ENCODE measurements at regions not wholly inside any gene's neighbourhood (a gene's known extent, or its start where the extent isn't known, plus 50 kb on each side); places are given as distances from the start of the nearest gene placed in this dataset.

- Histone ChIP-seq H3K79me2 (ENCODE audit: insufficient read depth, low read length) (no peaks in the 10 kb centered on the region), H3K4me3 (replicated peaks in 1 of 3; ENCODE audit: insufficient read depth in 1 of 3, low read depth in 2 of 3, low read length in 3 of 3) (no peak overlapping the region), H3K36me3 (replicated peaks in 1 of 2; ENCODE audit: control insufficient read depth in 1 of 2, insufficient read depth in 2 of 2, low read length in 2 of 2) (no peaks in the 10 kb centered on the region), H3K27me3 (ENCODE audit: control insufficient read depth in 1 of 2, insufficient read depth in 2 of 2, low read length in 2 of 2) (no peaks in the 10 kb centered on the region), H4K20me1 (ENCODE audit: insufficient read depth, low read length) (no peaks in the 10 kb centered on the region), H3K27ac (ENCODE audit: extremely low read length, insufficient read depth, low read length) (no peak overlapping the region), H3K4me1 (ENCODE audit: insufficient read depth, low read length) (no peaks in the 10 kb centered on the region), H2AFZ (ENCODE audit: low read length) (no peak overlapping the region), H3K4me2 (ENCODE audit: low read depth, low read length) (no peak overlapping the region), H3K9ac (ENCODE audit: insufficient read depth, low read depth, low read length) (no peak overlapping the region), H3K9me3 (ENCODE audit: low read length) (no peaks in the 10 kb centered on the region)
- ChIA-PET POLR2A (no interaction called here), CTCF (ENCODE audit: low intra/inter-chr PET ratio, low total read pairs) (no interaction called here)
- ATAC-seq (no peak), DNase-seq (ENCODE audit: low spot score) (no peak), FAIRE-seq (no peak)
- TF ChIP-seq BRD4 (CRISPR knock-in tag; IDR thresholded peaks at IDR 0.05) (no peak), STAG1 (CRISPR knock-in tag; IDR thresholded peaks at IDR 0.05) (peak; percentile 14; the same call in 1 of the 2 replicates), ZBTB7B (CRISPR knock-in tag; IDR thresholded peaks at IDR 0.05) (no peak), HNRNPUL1 (IDR thresholded peaks at IDR 0.05; ENCODE audit: low read depth, low read length) (no peak), LCORL (IDR thresholded peaks at IDR 0.05) (no peak), LCORL (CRISPR knock-in tag; IDR thresholded peaks at IDR 0.05) (no peak), ZNF543 (CRISPR knock-in tag; IDR thresholded peaks at IDR 0.05) (no peak), XBP1 (CRISPR knock-in tag; IDR thresholded peaks at IDR 0.05) (no peak), MED13 (CRISPR knock-in tag; IDR thresholded peaks at IDR 0.05) (no peak), KLF13 (CRISPR knock-in tag; IDR thresholded peaks at IDR 0.05) (no peak)
- TF ChIP-seq, protein P1, sequence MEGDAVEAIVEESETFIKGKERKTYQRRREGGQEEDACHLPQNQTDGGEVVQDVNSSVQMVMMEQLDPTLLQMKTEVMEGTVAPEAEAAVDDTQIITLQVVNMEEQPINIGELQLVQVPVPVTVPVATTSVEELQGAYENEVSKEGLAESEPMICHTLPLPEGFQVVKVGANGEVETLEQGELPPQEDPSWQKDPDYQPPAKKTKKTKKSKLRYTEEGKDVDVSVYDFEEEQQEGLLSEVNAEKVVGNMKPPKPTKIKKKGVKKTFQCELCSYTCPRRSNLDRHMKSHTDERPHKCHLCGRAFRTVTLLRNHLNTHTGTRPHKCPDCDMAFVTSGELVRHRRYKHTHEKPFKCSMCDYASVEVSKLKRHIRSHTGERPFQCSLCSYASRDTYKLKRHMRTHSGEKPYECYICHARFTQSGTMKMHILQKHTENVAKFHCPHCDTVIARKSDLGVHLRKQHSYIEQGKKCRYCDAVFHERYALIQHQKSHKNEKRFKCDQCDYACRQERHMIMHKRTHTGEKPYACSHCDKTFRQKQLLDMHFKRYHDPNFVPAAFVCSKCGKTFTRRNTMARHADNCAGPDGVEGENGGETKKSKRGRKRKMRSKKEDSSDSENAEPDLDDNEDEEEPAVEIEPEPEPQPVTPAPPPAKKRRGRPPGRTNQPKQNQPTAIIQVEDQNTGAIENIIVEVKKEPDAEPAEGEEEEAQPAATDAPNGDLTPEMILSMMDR (CRISPR knock-in tag; IDR thresholded peaks at IDR 0.05) = 0 out of 2 replicates have a peak, but pooled peaks have one; percentile 8
- in situ Hi-C loops (cut with HindIII; ENCODE audit: extremely low pct_ligation_motif_present, low pct_unique_long_range_greater_than_20kb) = no loop called here
- no TSS peak for BruUV-seq (replicated peaks)
- intact Hi-C loops (cut with micrococcal nuclease; ENCODE audit: unreplicated experiment) = no loop called here
- WGBS (ENCODE audit: low lambda C conversion rate) = 0% methylated on average over 1 of the region's 1 CpG
Observed at GRCh38 chr6:103797738-103798137, 1062.0 kb downstream of the HACE1 start.

All from HepG2 (cell line).